ENCODE measurements at regions not wholly inside any gene's neighbourhood (a gene's known extent, or its start where the extent isn't known, plus 50 kb on each side); places are given as distances from the start of the nearest gene placed in this dataset.

GRCh38 chr2:138255670-138256069 is 245.9 kb upstream of the SPOPL start:
- TF ChIP-seq FOXM1 (IDR thresholded peaks at IDR 0.05; ENCODE audit: borderline replicate concordance): no peak
- TF ChIP-seq SP1 (IDR thresholded peaks at IDR 0.05): no peak
- no peak for TF ChIP-seq LEF1 (IDR thresholded peaks at IDR 0.05; ENCODE audit: borderline replicate concordance)
- TF ChIP-seq FOXK2 (IDR thresholded peaks at IDR 0.05): no peak
- TF ChIP-seq FOXA1 (IDR thresholded peaks at IDR 0.05): no peak
- TF ChIP-seq ARNT (IDR thresholded peaks at IDR 0.05): no peak
